Suppressor macrophage (primary cell): ENCODE measurements at regions not wholly inside any gene's neighbourhood (a gene's known extent, or its start where the extent isn't known, plus 50 kb on each side); places are given as distances from the start of the nearest gene placed in this dataset.
"Not testable (repeated sequence)": the region's sequence is repeated elsewhere in the genome, so short reads cannot be mapped to it uniquely, and the experiment has no call there.

Experiments
- DNase-seq, 4 experiments: peaks; one replicate each; pipeline ENCODE4 v3.0.0-alpha.2; 2020 to 2022

- no peak for DNase-seq
Measured at GRCh38 chr3:164741869-164742268, 336.4 kb downstream of the SI start.

GRCh38 chr3:164737174-164737573 lies 341.1 kb downstream of the SI start:
- DNase-seq: no peak

GRCh38 chr3:164732166-164732565 lies 346.1 kb downstream of the SI start:
- DNase-seq: no peak

GRCh38 chr3:164730815-164731360 lies 347.4 kb downstream of the SI start:
- DNase-seq: no peak

- no peak for DNase-seq
Measured at GRCh38 chr3:164723396-164723795, 354.9 kb downstream of the SI start.

GRCh38 chr3:164702808-164703207 lies 375.5 kb downstream of the SI start:
- DNase-seq: not testable (repeated sequence)

- no peak for DNase-seq
Measured at GRCh38 chr3:164687902-164688301, 390.4 kb downstream of the SI start.

GRCh38 chr3:164687211-164687610 lies 391.1 kb downstream of the SI start:
- no peak for DNase-seq

GRCh38 chr3:164683489-164683888 lies 394.8 kb downstream of the SI start:
- no peak for DNase-seq

- DNase-seq: no peak
Measured at GRCh38 chr3:164679245-164679644, 399.1 kb downstream of the SI start.

- no peak for DNase-seq
Measured at GRCh38 chr3:164677317-164677716, 401.0 kb downstream of the SI start.

- no peak for DNase-seq
Measured at GRCh38 chr3:164673738-164674137, 404.6 kb downstream of the SI start.

- DNase-seq: no peak
Measured at GRCh38 chr3:164658125-164658524, 420.2 kb downstream of the SI start.

GRCh38 chr3:164657631-164658030 lies 420.7 kb downstream of the SI start:
- no peak for DNase-seq

GRCh38 chr3:164655462-164655861 lies 422.8 kb downstream of the SI start:
- DNase-seq: no peak

- DNase-seq: no peak
Measured at GRCh38 chr3:164641071-164641470, 437.2 kb downstream of the SI start.

GRCh38 chr3:164640591-164640990 lies 437.7 kb downstream of the SI start:
- DNase-seq: no peak

- no peak for DNase-seq
Measured at GRCh38 chr3:164620956-164621355, 457.3 kb downstream of the SI start.

- no peak for DNase-seq
Measured at GRCh38 chr3:164620423-164620822, 457.9 kb downstream of the SI start.

GRCh38 chr3:164612751-164613150 lies 465.5 kb downstream of the SI start:
- DNase-seq: no peak

- no peak for DNase-seq
Measured at GRCh38 chr3:164608554-164609276, 469.6 kb downstream of the SI start.

GRCh38 chr3:164604687-164605086 lies 473.6 kb downstream of the SI start:
- no peak for DNase-seq

GRCh38 chr3:164577667-164578210 lies 500.6 kb downstream of the SI start:
- DNase-seq: no peak

GRCh38 chr3:164572436-164572835 lies 505.9 kb downstream of the SI start:
- DNase-seq: no peak
